Loucy (cell line): ENCODE measurements at regions not wholly inside any gene's neighbourhood (a gene's known extent, or its start where the extent isn't known, plus 50 kb on each side); places are given as distances from the start of the nearest gene placed in this dataset.

ENCODE experiments used
- H2AFZ ChIP-seq: fragments of 200-600 bp; sonication (generic); 2 replicates; pipeline ENCODE4 v1.6.0; 2016; ENCODE audit warnings: antibody characterized with exemption, mild to moderate bottlenecking, low read length, moderate library complexity
- H3F3A ChIP-seq: fragments of 200-600 bp; 2 replicates; pipeline ENCODE4 v1.6.0; 2016; ENCODE audit warnings: antibody characterized with exemption, low read depth, mild to moderate bottlenecking
- H3K27me3 ChIP-seq: fragments of 200-600 bp; sonication (generic); 2 replicates; pipeline ENCODE4 v1.6.1; 2014; ENCODE audit warnings: low read length, mild to moderate bottlenecking; ENCODE audit not compliant: insufficient read depth, poor library complexity, severe bottlenecking
- H3K36me3 ChIP-seq: fragments of 200-600 bp; sonication (generic); 2 replicates; pipeline ENCODE4 v1.6.1; 2016; ENCODE audit warnings: low read length; ENCODE audit not compliant: insufficient read depth
- H3K4me1 ChIP-seq: fragments of 200-600 bp; sonication (generic); 2 replicates; pipeline ENCODE4 v1.5.1; 2014; ENCODE audit warnings: low read length, mild to moderate bottlenecking; ENCODE audit not compliant: insufficient read depth, poor library complexity, severe bottlenecking
- H3K4me2 ChIP-seq: fragments of 200-600 bp; sonication (generic); 2 replicates; pipeline ENCODE4 v1.6.0; 2014; ENCODE audit warnings: antibody characterized with exemption, low read length, low read depth, mild to moderate bottlenecking; ENCODE audit not compliant: poor library complexity, severe bottlenecking
- H3K4me3 ChIP-seq: fragments of 200-600 bp; sonication (generic); 2 replicates; pipeline ENCODE4 v1.5.1; 2014; ENCODE audit warnings: low read length, mild to moderate bottlenecking, mixed read lengths; ENCODE audit not compliant: poor library complexity, severe bottlenecking
- H3K79me2 ChIP-seq: fragments of 200-600 bp; sonication (generic); 2 replicates; pipeline ENCODE4 v1.6.1; 2014; ENCODE audit warnings: low read length; ENCODE audit not compliant: insufficient read depth
- H3K9ac ChIP-seq: fragments of 200-600 bp; sonication (generic); 2 replicates; pipeline ENCODE4 v1.6.0; 2014; ENCODE audit warnings: mild to moderate bottlenecking, low read depth, low read length, moderate library complexity; ENCODE audit not compliant: poor library complexity, severe bottlenecking
- H3K9me2 ChIP-seq: fragments of 200-600 bp; sonication (generic); replicated peaks from 2 replicates; pipeline ENCODE4 v1.6.1; 2016; ENCODE audit warnings: low read depth, low read length, mixed read lengths
- H3K9me3 ChIP-seq: fragments of 200-600 bp; sonication (generic); 2 replicates; pipeline ENCODE4 v1.6.1; 2014; ENCODE audit warnings: mild to moderate bottlenecking, antibody characterized with exemption, low read length, low read depth; ENCODE audit not compliant: insufficient read depth
- H4K20me1 ChIP-seq: fragments of 200-600 bp; sonication (generic); 2 replicates; pipeline ENCODE4 v1.6.0; 2014; ENCODE audit warnings: antibody characterized with exemption, low read length, mild to moderate bottlenecking; ENCODE audit not compliant: insufficient read depth, poor library complexity, severe bottlenecking
- EZH2phosphoT487 ChIP-seq: fragments of 200-600 bp; IDR thresholded peaks from 2 replicates; pipeline ENCODE4 v1.6.1; 2018; ENCODE audit warnings: antibody characterized with exemption, mild to moderate bottlenecking, moderate library complexity, borderline replicate concordance
- TF ChIP-seq, protein P1 (sequence below): fragments of 200-600 bp; sonication (generic); conservative IDR thresholded peaks from 2 replicates; pipeline ENCODE4 v1.5.1; 2014; ENCODE audit warnings: mild to moderate bottlenecking, antibody characterized with exemption, low read length

DNA sequence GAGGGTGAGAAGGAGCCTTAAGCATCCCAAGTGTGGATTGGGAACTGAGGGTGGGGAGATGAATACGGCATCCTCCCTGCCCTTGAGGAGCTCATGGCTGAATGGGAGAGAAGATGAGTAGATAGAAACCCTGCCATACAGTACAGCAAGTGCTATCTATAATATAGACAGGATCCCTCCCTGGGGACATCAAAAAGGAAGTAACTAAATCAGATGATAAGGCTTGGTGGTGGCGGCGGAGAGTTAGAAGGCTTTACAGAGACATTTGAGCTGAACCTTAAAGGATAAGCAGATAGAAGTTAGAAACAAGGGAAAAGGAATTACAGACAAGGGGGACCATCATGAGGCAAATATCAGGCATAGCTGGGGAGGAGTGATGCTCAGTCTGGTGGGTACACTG is 67.5 kb upstream of the TMEM132E start:
- Histone ChIP-seq H3K9me2 (no peaks in the 10 kb centered on the region), H3K4me1 (no peaks in the 10 kb centered on the region), H3K36me3 (no peaks in the 10 kb centered on the region), H3K4me2 (no peak overlapping the region), H2AFZ (no peak overlapping the region), H3F3A (no peaks in the 10 kb centered on the region), H3K9me3 (no peaks in the 10 kb centered on the region), H3K79me2 (no peaks in the 10 kb centered on the region), H3K9ac (no peak overlapping the region), H3K27me3 (no peaks in the 10 kb centered on the region), H4K20me1 (no peaks in the 10 kb centered on the region), H3K4me3 (no peak overlapping the region)
- no peak for TF ChIP-seq EZH2phosphoT487
- TF ChIP-seq, protein P1, sequence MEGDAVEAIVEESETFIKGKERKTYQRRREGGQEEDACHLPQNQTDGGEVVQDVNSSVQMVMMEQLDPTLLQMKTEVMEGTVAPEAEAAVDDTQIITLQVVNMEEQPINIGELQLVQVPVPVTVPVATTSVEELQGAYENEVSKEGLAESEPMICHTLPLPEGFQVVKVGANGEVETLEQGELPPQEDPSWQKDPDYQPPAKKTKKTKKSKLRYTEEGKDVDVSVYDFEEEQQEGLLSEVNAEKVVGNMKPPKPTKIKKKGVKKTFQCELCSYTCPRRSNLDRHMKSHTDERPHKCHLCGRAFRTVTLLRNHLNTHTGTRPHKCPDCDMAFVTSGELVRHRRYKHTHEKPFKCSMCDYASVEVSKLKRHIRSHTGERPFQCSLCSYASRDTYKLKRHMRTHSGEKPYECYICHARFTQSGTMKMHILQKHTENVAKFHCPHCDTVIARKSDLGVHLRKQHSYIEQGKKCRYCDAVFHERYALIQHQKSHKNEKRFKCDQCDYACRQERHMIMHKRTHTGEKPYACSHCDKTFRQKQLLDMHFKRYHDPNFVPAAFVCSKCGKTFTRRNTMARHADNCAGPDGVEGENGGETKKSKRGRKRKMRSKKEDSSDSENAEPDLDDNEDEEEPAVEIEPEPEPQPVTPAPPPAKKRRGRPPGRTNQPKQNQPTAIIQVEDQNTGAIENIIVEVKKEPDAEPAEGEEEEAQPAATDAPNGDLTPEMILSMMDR = no peak

DNA sequence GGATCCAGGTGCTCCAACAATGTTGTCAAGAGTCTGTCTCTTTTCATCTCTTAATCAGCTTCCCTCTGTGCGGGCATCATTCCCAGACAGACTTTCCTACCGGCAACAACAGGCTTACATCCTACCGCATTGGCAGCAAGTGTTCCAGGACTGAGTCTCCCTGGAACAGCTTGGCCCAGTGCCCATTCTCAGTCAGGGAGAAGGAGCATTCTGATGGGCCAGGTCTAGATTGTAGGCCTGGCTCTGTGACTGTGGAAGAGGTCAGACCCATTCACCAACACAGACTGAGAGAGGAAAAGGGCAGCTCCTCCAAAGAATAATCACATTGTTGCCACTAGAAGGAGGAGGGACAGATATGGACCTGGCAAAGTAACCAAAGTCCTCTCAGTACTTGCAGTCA is 68.1 kb upstream of the TMEM132E start:
- no peaks in the 10 kb centered on the region for H3K27me3 ChIP-seq
- H3K4me1 ChIP-seq = no peaks in the 10 kb centered on the region
- no peaks in the 10 kb centered on the region for H3F3A ChIP-seq
- H3K79me2 ChIP-seq = no peaks in the 10 kb centered on the region
- H2AFZ ChIP-seq = no peak overlapping the region
- no peak overlapping the region for H3K9ac ChIP-seq
- no peaks in the 10 kb centered on the region for H4K20me1 ChIP-seq
- H3K9me3 ChIP-seq = no peaks in the 10 kb centered on the region
- no peak overlapping the region for H3K4me2 ChIP-seq
- H3K36me3 ChIP-seq = no peaks in the 10 kb centered on the region
- H3K9me2 ChIP-seq = no peaks in the 10 kb centered on the region
- H3K4me3 ChIP-seq = no peak overlapping the region
- no peak for TF ChIP-seq EZH2phosphoT487
- TF ChIP-seq, protein P1 = no peak

DNA sequence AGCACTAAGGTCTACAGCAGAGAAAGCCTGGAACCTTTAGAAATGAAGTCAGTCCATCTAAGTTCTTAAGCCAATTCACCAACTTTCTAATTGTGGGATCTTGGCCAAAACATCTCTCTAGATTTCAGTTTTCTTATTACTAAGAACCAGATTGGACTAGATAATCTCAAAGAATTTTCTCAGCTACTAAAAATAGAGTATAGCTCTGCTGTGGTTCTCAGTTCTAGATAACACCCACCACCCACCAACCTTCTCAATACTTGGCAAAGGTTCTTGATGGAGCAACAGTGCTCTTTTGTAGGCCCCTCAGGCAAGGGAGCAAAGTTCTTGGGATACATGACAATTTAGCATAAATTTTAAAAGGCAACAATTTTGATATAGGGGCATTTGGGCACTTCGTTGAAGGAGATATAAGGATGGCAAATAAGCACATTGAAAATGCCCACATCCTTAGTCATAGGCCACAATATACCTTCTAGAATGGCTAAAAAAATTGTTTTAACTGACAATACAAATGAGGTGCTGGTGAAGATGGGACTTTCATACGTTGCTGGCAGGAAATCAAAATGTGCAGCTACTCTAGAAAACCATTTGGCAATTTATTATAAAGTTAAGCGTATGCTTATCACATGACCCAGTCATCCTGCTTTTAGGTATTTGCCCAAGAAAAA is 74.4 kb upstream of the TMEM132E start:
- Histone ChIP-seq H3K9ac (no peak overlapping the region), H3K36me3 (no peaks in the 10 kb centered on the region), H4K20me1 (no peaks in the 10 kb centered on the region), H3K79me2 (no peaks in the 10 kb centered on the region), H2AFZ (no peak overlapping the region), H3F3A (no peaks in the 10 kb centered on the region), H3K9me3 (no peaks in the 10 kb centered on the region), H3K4me2 (no peak overlapping the region), H3K4me3 (no peak overlapping the region), H3K9me2 (no peaks in the 10 kb centered on the region), H3K27me3 (no peaks in the 10 kb centered on the region), H3K4me1 (no peaks in the 10 kb centered on the region)
- TF ChIP-seq EZH2phosphoT487 = no peak
- TF ChIP-seq, protein P1 = no peak
